Endothelial cell of umbilical vein (primary cell): ENCODE measurements at regions not wholly inside any gene's neighbourhood (a gene's known extent, or its start where the extent isn't known, plus 50 kb on each side); places are given as distances from the start of the nearest gene placed in this dataset.

ENCODE experiments used
- BruUV-seq: library from RNA; stranded (reverse); fragments of 400-500 nt; replicated peaks from 2 replicates; lab custom pipeline; 2021; lab: Mats Ljungman, UMichigan
- CTCF ChIA-PET: fragments of 300-600, 350-600 bp; sonication (Branson Sonifier 250); formaldehyde crosslinking; loops from one replicate; lab custom pipeline; 2021; ENCODE audit warnings: antibody characterized with exemption, inconsistent platforms; lab: Charles Lee
- POLR2A ChIA-PET: fragments of 300-600, 350-600 bp; sonication (Branson Sonifier 250); formaldehyde crosslinking; loops from one replicate; lab custom pipeline; 2021; ENCODE audit warnings: antibody characterized with exemption, inconsistent platforms; lab: Charles Lee
- DNase-seq: peaks from one replicate; pipeline ENCODE4 v3.0.0-alpha.2; 2011; ENCODE audit warnings: low read depth, low spot score
- FAIRE-seq: peaks from 2 replicates; lab custom pipeline; 2011; peaks lifted over from hg19 to GRCh38; lab: Jason Lieb, UNC
- H2AFZ ChIP-seq: 2 replicates; pipeline ENCODE4 v1.6.0; 2012; ENCODE audit warnings: low read depth, low read length, control low read depth, inconsistent platforms
- H3K27ac ChIP-seq: 2 replicates; pipeline ENCODE4 v1.5.1; 2011; ENCODE audit warnings: low read depth, mild to moderate bottlenecking, control low read depth, low read length, moderate library complexity; ENCODE audit not compliant: insufficient read depth
- H3K27me3 ChIP-seq, 2 experiments: 2 replicates each; pipeline versions ENCODE4 v1.6.0 to v1.6.1; 2011; ENCODE audit warnings: low read length in 2 of 2, mixed read lengths in 1 of 2; ENCODE audit not compliant: control insufficient read depth in 2 of 2, insufficient read depth in 2 of 2
- H3K36me3 ChIP-seq, 2 experiments: 2 replicates in 1 of 2; 3 replicates in 1 of 2; pipeline ENCODE4 v1.5.1; 2011; ENCODE audit warnings: low read length in 2 of 2, mild to moderate bottlenecking in 1 of 2, moderate library complexity in 1 of 2; ENCODE audit not compliant: control insufficient read depth in 2 of 2, insufficient read depth in 2 of 2; ENCODE audit errors: extremely low read depth in 1 of 2
- H3K4me1 ChIP-seq: 3 replicates; pipeline ENCODE4 v1.5.1; 2011; ENCODE audit warnings: mild to moderate bottlenecking, low read length; ENCODE audit not compliant: control insufficient read depth, insufficient read depth; ENCODE audit errors: extremely low read depth
- H3K4me2 ChIP-seq: 2 replicates; pipeline ENCODE4 v1.6.1; 2011; ENCODE audit warnings: low read length, control low read depth, mixed read lengths; ENCODE audit not compliant: insufficient read depth
- H3K4me3 ChIP-seq, 3 experiments: fragments of 200-600 bp in 1 of 3; sonication (generic), shearing (Covaris generic) in 1 of 3; replicated peaks in 1 of 3; 2 replicates each; pipeline ENCODE4 v1.5.1; 2011 to 2016; ENCODE audit warnings: control low read depth in 3 of 3, low read length in 3 of 3, mild to moderate bottlenecking in 2 of 3, inconsistent platforms in 1 of 3, low read depth in 1 of 3, moderate library complexity in 1 of 3; ENCODE audit not compliant: insufficient read depth in 1 of 3
- H3K79me2 ChIP-seq: 2 replicates; pipeline ENCODE4 v1.6.0; 2012; ENCODE audit warnings: low read length, inconsistent platforms; ENCODE audit not compliant: control insufficient read depth, insufficient read depth
- H3K9ac ChIP-seq: replicated peaks from 2 replicates; pipeline ENCODE3; 2011; ENCODE audit warnings: low read length, control low read depth; ENCODE audit not compliant: insufficient read depth; ENCODE audit errors: extremely low read depth
- H3K9me1 ChIP-seq: replicated peaks from 3 replicates; pipeline ENCODE4 v1.6.0; 2011; ENCODE audit warnings: mild to moderate bottlenecking, low read length; ENCODE audit not compliant: control insufficient read depth, insufficient read depth; ENCODE audit errors: extremely low read depth
- H3K9me3 ChIP-seq: replicated peaks from 2 replicates; pipeline ENCODE4 v1.5.1; 2012; ENCODE audit warnings: low read length, inconsistent platforms; ENCODE audit not compliant: control insufficient read depth, insufficient read depth
- H4K20me1 ChIP-seq: replicated peaks from 2 replicates; pipeline ENCODE3; 2011; ENCODE audit warnings: mild to moderate bottlenecking, low read length; ENCODE audit not compliant: control insufficient read depth, insufficient read depth; ENCODE audit errors: extremely low read depth
- EZH2 ChIP-seq: IDR thresholded peaks from 2 replicates; pipeline ENCODE4 v1.6.1; 2012; ENCODE audit warnings: borderline replicate concordance, low read depth, mild to moderate bottlenecking, moderate library complexity, low read length, inconsistent platforms; ENCODE audit not compliant: severe bottlenecking
- FOS ChIP-seq: IDR thresholded peaks from 2 replicates; pipeline ENCODE4 v1.6.1; 2011; ENCODE audit warnings: mild to moderate bottlenecking, low read length, moderate library complexity, borderline replicate concordance; ENCODE audit not compliant: insufficient read depth
- GATA2 ChIP-seq: IDR thresholded peaks from 2 replicates; pipeline ENCODE4 v1.7.0; 2011; ENCODE audit warnings: low read depth, mild to moderate bottlenecking, moderate library complexity, mixed read lengths, low read length; ENCODE audit not compliant: insufficient read length, insufficient read depth
- JUN ChIP-seq: IDR thresholded peaks from 2 replicates; pipeline ENCODE4 v1.6.1; 2011; ENCODE audit warnings: borderline replicate concordance, low read depth; ENCODE audit not compliant: insufficient read length, insufficient read depth
- MAX ChIP-seq: IDR thresholded peaks from 2 replicates; pipeline ENCODE4 v1.6.1; 2011; ENCODE audit not compliant: insufficient read depth, insufficient read length
- MYC ChIP-seq: IDR thresholded peaks from one replicate; pipeline ENCODE4 v1.6.1; 2011; ENCODE audit warnings: mild to moderate bottlenecking, low read depth, low read length
- POLR2A ChIP-seq: IDR thresholded peaks from 2 replicates; pipeline ENCODE4 v1.6.1; 2012; ENCODE audit warnings: low read depth, mild to moderate bottlenecking, control low read depth, low read length
- POLR2AphosphoS5 ChIP-seq: IDR thresholded peaks from 2 replicates; pipeline ENCODE4 v1.6.1; 2012; ENCODE audit warnings: low read depth, mild to moderate bottlenecking, control low read depth, low read length, moderate library complexity; ENCODE audit not compliant: insufficient read depth
- dilution Hi-C: fragments of 300-500 bp; cut with MboI; formaldehyde crosslinking; loops from one replicate; pipeline ENCODE4 v1.15.0; 2019; ENCODE audit warnings: low sequenced_read_pairs; ENCODE audit not compliant: extremely low pct_ligation_motif_present
- intact Hi-C: fragments of 100-400 bp; cut with micrococcal nuclease; formaldehyde crosslinking; loops from one replicate; pipeline ENCODE4 v1.10.0; 2022
- TF ChIP-seq, protein P1 (sequence below), 2 donors: IDR thresholded peaks; 1 replicate in 1 of 2; 2 replicates in 1 of 2; pipeline ENCODE4 v1.5.1; 2011; ENCODE audit warnings: low read length in 2 of 2, mild to moderate bottlenecking in 2 of 2, moderate library complexity in 2 of 2, control low read depth in 1 of 2, inconsistent platforms in 1 of 2, low read depth in 1 of 2; ENCODE audit not compliant: insufficient read depth in 1 of 2; ENCODE audit errors: extremely low read depth in 1 of 2

GRCh38 chr3:139758654-139759291 lies 81.0 kb upstream of the NMNAT3 start:
- Histone ChIP-seq H3K9ac (no peak overlapping the region), H4K20me1 (no peaks in the 10 kb centered on the region), H3K4me3 (no peak overlapping the region), H3K27ac (no peak overlapping the region), H3K27me3 (no peaks in the 10 kb centered on the region), H2AFZ (no peak overlapping the region), H3K4me1 (no peaks in the 10 kb centered on the region), H3K9me1 (no peaks in the 10 kb centered on the region), H3K79me2 (no peaks in the 10 kb centered on the region), H3K9me3 (no peaks in the 10 kb centered on the region), H3K36me3 (no peaks in the 10 kb centered on the region), H3K4me2 (no peak overlapping the region)
- intact Hi-C loops: no loop called here
- TF ChIP-seq, protein P1, sequence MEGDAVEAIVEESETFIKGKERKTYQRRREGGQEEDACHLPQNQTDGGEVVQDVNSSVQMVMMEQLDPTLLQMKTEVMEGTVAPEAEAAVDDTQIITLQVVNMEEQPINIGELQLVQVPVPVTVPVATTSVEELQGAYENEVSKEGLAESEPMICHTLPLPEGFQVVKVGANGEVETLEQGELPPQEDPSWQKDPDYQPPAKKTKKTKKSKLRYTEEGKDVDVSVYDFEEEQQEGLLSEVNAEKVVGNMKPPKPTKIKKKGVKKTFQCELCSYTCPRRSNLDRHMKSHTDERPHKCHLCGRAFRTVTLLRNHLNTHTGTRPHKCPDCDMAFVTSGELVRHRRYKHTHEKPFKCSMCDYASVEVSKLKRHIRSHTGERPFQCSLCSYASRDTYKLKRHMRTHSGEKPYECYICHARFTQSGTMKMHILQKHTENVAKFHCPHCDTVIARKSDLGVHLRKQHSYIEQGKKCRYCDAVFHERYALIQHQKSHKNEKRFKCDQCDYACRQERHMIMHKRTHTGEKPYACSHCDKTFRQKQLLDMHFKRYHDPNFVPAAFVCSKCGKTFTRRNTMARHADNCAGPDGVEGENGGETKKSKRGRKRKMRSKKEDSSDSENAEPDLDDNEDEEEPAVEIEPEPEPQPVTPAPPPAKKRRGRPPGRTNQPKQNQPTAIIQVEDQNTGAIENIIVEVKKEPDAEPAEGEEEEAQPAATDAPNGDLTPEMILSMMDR (IDR thresholded peaks at IDR 0.05; ENCODE audit: extremely low read depth in 1 of 2, insufficient read depth in 1 of 2, low read depth in 1 of 2, low read length in 2 of 2): no peak
- TF ChIP-seq GATA2 (no peak), MYC (no peak), JUN (no peak), FOS (no peak), MAX (no peak), POLR2A (no peak), EZH2 (no peak), POLR2AphosphoS5 (no peak)
- POLR2A ChIA-PET: no interaction called here
- DNase-seq (no peak), FAIRE-seq (no peak)
- dilution Hi-C loops: no loop called here
- BruUV-seq: no TSS peak
- CTCF ChIA-PET: no interaction called here
